GM18517 (cell line): ENCODE measurements at regions not wholly inside any gene's neighbourhood (a gene's known extent, or its start where the extent isn't known, plus 50 kb on each side); places are given as distances from the start of the nearest gene placed in this dataset.

ENCODE experiments used
- ATAC-seq: cut with Tn5 transposase; IDR thresholded peaks from one replicate; pipeline ENCODE4 v1.9.1; 2021; ENCODE audit warnings: mild to moderate bottlenecking, moderate library complexity; ENCODE audit not compliant: unreplicated experiment

DNA sequence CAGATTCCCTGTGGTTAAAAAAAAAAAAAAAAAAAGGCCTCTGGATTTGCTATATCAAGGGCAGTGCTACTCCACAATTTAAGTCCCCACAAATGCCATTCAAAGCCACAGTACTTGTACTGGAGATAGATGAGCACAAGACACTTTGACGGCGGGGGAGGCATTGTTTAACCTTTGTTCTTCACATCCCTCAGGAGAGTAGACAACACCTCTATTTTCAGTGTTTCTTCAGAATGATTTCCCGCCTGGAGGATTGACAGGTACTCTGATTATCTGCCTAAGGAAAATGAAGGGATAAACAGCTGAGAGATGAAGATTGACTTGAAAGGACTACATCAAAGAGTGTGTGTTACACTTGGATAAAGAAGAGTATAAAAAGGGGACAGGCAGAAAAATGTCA is 58.7 kb downstream of the OTOL1 start:
- ATAC-seq, result no peak

DNA sequence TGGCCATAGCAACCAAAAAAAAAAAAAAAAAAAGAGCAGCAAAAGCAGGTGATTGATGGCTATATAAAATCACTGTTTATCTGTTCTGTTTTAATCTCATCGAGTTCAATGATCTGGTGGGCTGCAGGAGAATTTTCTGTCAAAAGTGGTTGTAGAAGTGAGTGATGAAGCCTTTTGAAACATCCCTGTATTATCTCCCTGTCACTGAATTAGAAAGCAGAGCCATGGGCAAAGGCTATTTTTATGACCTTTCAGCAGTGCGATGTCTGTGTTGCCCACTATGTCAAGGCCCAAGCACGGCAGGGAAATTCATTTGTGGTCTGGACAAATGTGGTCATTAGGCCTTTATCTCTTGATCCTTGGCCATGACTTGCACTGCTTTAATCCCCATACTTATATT is 59.9 kb downstream of the OTOL1 start:
- no peak for ATAC-seq

DNA sequence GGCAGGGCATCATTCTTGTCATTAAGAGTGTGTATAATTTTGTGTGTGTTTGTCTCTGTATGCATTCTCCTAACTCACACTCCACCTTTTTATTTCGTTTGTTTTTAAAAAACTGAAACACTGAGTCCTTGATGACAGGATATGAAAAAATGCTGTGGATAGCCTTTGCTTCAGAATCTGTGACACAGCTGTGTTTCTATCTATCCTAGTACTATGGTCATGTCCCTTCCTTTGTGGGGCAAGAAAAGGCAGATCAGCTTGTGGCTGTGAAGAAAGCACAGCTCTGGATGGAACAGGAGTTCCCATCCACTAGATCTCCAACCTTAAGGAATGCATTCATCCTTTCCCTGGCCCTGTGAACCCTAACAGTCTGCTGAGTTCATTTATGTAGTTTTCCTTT is 60.3 kb downstream of the OTOL1 start:
- ATAC-seq, result no peak

DNA sequence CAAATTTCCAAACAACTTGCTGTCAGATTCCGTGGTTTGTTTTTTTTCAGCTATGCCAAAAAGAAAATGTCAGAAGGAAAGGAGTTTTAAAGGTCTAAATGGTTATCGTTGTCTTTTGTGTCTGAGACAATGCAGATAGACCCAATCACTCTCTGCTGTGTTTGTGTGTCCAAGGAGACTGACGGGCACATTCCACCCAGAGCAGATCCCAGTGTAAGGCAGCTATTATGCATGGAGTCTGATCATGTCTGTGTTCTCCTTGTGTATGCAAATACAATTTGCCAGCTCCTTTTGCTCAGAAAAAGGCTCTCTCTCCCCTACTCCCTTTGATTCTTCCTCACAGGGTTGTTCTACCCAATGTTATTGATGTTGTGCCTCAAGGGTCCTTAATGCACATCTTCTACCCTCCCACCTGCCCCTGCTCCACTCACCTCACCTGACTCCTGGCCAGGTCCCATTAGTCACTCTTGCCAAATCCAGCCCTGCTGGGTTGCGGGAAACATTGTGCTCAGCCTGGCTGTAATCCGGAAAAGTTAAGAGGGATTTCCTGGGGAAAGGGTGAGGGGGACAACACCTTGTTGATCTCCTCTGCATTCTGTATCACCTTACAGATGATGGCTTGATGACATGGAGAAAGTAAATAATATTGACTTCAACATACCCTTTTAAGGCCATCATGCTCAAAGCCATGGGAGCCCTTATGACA is 61.0 kb downstream of the OTOL1 start:
- no peak for ATAC-seq

DNA sequence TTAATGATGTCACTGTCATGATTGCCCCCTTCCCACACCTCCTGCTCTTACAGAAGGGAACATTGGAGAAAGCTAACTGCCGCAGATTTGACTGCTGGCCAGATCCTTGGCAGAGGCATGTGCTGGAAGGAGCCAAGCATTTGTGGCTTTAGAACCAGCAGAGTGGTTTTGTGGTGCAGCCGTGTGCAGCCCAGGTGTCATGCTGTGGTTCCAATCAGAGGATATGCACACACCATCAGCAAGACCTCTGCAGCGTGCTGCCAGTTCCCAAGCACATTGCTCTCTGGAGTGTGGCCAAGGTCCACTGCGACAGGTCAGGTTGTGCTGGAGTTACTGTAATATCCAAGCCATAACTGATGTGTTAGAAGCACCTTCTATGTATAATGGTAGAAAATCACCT is 61.6 kb downstream of the OTOL1 start:
- no peak for ATAC-seq

DNA sequence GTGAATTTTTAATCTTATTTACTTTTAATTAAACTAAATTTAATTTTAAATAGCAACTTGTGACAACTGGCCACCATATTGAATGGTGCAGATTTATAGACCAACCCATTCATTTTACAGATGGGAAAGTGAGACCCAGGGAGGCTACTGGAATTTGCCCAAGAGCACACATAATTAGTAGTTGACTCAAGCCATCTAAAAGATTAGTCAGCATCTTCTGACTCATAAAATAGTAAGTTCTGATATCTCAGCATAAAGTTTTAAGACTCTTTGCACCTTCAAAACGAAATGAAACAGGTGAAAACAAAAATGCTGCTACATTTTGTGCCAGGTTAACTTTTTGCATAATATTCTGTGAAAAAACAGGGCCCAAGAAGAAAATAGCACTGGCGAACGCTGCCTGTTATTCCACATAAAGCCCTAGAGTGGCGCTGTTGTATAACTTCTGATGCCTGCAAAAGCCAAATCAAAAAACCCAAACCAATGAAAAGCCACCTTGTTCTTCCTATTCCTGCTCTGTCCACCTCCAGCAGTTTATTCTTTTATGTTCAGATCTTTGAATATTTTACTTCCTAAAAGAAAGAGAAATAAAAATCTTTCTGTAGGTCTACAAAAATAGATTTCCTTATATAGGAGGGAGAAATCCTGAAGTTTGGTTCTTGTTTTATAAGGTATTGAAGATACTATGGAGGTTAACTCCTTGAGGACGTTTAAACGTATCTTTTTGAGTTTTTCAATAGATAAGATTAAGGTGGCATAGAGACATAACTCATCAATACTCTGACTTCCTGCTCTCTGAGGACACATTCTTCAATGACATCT is 62.8 kb downstream of the OTOL1 start:
- ATAC-seq, result no peak

DNA sequence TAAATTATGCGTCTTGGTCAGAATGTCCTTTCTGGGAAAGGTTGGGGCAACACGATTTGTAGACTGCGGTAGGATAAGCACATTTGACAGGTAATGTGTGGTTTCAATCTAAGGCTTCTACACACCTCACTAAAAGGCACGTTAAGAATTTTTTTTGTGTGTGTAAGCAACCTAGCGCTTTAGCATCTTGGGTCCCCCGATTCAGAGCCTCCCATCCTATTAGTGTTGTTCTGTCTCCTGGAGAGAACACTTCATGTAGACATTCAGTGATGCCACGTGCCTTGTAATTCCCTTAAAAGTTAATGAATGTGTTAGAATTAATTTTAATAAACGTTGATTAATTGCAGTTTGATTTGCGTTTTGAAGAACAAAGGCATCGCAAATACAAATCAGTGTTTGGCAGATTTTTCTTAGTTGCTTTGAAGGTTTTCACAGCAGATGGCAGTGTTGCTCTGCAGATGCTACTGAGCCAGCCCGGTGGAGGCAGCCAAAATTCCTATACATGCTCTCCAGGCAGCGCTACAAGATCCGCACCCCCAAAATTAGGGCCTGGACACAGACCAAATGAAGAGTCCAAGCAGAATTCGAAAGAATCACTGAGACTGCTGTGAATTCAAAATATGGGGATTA is 63.5 kb downstream of the OTOL1 start:
- no peak for ATAC-seq

DNA sequence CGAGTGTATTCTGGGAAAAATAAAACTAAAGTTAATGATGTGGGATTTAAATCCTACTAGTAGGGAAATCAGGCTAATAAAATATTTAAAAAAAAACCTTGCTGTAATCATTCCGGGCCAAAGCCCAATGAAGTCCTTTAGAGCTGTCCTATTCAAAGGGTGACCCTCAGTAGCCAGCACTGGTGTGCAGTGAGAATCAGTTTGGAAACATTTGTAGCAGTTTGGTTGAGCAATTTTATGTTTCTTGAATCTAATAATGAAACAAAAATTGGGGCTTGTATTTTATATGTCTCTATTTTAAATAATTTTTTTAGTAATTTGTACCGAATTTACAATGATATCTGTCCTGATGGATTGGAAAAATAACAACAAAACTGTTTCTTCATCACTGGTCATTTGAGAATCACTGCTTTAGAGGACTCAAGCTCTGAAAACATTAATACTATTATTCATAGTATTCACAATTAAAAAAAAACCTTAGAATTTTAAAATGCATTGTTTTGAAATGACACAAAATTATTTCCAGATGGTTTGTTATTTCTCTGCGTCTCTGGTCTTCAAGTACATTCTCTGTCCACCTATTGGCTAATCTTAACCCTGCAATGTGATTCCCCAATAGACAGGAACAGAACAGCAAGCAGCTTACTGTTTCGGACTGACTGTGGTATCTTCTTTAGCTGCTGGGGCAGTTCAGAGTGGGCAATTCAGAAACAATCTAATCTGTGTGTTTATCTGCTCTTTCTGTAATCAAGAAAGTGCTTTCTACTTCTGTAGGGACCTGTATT is 71.2 kb downstream of the OTOL1 start:
- no peak for ATAC-seq

DNA sequence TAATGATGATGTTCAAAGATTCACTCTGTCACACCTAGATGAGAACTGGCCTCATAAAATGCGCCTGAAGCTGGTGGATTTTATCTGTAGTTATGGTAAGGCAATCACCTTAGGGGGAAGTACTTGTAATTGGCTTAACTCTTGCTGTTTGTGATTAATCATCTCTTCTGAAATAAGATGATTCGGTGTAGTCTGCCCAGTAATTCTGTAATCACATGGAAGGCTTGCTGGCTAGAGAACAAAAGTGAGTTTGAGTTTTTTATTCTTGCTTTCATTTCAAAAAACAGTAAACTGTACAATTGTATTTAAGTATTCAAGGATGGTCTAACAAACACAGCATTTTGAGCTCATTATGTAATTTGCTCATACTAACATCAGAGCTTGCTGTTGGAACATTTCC is 72.1 kb downstream of the OTOL1 start:
- no peak for ATAC-seq

DNA sequence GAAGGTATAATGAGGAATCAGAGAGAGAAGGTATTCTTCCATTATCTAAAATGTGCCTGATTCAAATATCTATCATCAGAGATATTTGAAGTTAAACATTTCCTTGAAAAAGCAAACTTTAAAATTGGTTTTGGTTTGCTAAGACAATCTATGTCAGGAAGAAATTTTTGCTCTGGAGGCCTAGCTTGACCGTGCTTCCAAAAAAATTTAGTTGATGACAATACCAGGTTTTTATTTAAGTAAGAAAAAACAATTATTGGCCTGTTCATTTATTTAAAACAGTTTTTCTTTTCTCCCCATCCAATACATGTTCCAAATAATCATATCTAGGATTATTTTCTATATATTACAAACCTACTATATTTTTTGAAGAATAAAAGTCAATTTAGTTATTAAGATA is 75.3 kb downstream of the OTOL1 start:
- no peak for ATAC-seq

DNA sequence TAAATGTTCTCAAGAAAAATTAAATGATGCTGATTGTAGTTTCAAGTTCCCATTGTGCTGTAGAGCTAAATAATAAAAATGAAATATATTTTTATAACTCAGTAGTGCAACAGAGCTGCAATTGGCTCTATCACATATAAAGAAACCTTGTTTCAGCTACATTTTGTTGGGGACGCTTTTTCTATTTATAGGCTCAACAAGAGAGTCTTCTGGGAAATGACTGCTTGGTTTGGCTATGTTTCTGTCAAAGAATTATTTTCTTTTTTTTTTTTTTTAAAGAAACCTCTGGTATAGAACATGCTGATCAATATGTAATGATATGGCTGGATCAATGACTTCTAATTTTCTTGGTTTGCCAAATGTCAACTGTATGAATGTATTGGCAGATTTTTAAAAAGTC is 76.5 kb downstream of the OTOL1 start:
- no peak for ATAC-seq

DNA sequence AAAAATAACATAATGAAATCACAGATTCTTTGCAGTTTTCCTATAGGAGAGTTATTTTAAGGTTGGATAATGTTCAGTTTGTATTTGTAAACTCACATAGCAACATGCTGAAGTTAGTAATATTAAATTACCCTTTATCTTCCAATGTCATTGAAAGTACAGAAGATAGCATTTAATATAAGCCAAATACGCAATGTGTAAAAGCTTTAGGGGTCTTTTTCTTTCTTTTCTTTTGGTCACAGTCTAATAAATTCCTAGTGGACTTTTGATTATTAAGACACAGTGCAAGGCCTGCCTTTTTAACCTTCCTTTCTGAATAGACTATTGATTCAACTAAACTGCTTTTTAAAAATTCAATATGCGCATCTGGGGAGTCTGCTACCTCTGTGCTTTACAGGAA is 79.3 kb downstream of the OTOL1 start:
- ATAC-seq, result no peak

DNA sequence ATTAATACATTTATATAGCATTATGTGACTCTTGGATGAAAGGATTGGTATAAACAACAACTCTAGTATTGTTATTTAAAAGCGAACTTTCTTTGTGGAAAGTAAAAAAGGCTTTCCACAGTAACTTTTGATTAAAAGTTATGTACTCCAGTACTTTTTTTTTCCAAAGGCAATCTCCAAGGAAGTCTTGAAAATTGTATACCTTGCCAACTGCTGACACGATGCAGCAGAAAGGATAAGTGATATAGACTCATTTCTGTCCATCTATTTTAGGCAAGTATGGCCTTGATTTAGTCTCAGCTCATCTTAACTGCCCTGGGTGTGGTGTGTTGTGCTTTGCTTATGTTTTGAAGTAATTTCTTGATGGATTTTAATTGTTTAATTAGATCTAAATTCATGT is 79.7 kb downstream of the OTOL1 start:
- ATAC-seq, result no peak

DNA sequence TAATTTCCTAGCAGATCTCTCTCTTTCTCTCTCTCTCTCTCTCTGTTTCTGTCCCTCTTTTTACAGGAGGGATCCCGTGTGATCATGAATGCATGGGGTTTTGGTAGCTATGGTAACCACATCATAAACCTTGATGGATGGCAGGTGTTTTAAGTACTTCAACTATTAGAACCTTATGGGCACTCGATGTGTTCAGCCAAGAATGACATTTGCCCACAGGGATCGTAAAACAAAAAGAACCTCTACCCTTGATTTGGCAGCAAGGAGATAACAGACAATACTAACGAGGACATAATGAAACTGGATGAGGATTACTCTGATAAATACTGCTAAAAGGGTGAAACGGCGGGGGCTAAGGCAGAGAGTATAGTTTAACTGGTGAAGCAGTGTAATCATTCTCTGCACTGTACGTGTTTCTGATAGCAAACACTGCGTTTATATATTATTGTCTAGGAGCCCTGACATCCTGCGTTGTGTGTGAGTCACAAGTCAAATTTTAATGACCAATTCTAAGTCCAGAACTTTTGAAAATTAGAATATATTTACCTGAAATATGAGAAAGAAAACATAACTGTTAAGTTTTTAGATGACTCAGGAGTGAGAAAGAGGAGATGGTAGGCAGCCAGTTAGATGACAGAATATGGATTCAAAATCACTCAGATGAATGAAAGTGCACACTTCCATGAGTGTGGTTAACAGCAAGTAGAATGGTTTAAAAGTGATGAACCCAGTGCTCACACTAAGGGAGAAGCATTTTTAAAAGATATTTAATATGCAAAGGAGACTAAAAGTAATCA is 80.3 kb downstream of the OTOL1 start:
- ATAC-seq, result no peak

DNA sequence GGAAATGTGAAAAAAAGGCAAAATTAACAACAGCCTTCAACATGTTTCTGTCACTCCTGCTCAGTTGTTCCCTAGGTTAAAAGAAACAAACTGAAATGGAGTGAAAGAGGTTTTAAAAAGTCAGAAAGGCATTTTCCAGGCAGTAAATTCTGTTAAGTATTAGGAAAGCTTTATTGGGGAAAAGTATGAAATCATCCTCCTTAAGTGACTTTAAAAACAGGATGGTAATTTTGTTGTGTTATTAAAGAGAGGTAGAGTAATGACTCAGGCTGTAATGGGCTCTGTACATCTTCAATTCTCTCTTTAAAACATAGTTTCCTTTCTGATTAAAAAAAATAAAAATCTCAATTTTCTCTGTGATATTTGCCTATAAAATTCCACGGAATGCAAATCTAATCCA is 81.1 kb downstream of the OTOL1 start:
- ATAC-seq, result no peak

DNA sequence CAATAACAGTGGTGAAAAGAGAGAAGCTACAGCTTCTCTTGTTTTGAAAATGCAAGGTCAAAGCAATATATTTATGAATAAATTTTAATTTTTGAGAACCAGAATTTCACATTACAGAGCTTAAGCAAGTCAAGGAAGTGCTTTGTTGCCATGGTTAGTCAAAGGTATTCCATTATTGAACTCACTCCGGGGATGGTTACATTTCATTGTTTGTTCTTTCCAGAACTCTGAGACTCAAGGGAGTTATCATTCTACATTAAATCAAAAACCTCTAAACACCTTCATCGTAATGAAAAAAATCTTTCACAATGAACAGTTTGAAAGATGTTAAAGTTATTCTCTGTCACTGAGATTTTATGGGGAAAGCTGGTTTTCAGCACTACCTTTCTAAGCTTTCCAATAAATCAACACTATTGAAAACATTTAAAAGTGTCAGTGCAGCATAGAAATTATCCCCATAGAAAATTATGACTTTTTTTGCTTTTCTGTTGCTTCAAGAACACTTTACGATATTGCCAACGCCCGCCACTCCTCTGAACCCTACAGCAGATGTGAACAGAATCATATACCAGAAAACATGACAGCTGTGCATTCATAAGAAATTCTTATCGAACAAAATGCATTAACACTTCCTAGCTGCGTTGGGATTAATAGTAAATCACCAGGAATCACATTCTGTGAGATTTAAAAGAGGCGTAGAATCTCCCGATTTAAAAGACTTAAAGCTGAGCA is 83.0 kb downstream of the OTOL1 start:
- ATAC-seq, result no peak

DNA sequence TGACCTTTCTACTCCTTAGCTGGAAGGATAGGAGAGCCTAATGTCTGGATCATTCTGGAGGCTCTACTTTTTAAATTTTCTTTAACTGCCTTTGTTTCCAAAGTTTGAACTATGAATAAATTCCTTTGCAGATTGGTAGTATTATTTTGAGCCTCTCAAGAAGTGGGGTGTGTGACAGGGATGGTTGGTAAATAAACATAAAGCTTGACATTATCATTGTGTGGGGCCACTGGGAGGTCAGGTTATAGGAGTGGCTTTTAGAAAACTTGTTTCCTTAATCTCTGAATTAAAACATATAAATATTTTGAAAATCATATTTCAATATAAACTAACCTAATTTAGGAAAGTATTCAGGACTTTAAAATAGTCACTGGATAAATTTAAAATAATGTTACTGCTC is 89.3 kb downstream of the OTOL1 start:
- no peak for ATAC-seq

DNA sequence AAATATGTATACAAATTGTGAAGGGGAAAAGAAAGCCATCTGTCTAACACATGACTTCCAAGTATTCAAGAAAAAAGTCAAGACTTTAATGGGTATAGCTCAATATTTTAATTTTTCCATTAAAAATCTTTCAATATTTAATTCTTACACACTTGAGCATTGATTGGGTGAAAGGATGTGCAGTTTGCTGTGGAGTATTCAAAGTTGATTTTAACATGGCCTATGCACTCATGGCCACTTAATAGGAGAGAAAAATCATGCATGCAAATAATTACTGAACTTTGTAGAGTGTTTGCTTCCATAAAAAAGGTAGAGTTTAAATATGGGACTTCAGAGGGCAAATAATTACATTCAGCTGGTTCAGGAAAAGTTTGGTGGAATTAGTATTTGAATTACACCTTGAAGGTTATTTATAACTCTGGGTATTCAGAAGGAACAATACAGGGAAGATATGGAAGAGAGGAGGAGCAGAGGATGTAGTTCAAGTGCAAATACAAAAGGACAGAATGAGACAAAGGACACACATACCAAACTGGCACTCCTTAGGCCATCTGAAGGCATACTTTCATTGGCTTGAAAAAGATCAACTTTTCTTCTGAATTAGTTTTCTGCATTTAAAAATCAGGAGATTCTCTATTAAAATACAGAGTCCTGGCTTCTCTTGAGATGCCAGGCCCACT is 90.1 kb downstream of the OTOL1 start:
- ATAC-seq, result no peak

DNA sequence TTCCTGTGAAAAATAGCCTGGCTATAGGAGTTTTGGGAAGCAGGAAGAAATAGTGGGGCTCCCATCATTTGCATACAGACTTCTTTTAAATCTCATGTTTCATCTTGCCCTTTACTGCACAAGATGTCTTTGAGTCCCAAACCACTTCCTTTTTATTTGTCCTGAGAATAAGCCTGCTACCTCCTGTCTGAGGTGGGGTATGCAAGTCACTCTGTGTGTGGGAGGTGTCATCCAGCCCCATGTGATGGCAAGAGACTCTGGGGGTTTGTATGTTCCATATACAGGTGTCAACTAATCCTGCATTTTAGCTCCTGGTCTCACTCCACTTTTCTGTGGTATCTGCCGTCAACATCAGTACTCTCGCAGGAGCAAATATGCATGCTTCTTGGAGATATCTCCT is 102.0 kb downstream of the OTOL1 start:
- no peak for ATAC-seq
